BE2C (cell line): ENCODE measurements at regions not wholly inside any gene's neighbourhood (a gene's known extent, or its start where the extent isn't known, plus 50 kb on each side); places are given as distances from the start of the nearest gene placed in this dataset.

Source experiments
- DNase-seq: peaks from one replicate; pipeline ENCODE4 v3.0.0-alpha.2; 2020
- H3K27me3 ChIP-seq: fragments of 250-450 bp; sonication (Bioruptor Pico); 2 replicates; pipeline ENCODE4 v1.5.1; 2020; ENCODE audit warnings: mild to moderate bottlenecking
- H3K36me3 ChIP-seq: fragments of 250-450 bp; sonication (Bioruptor Pico); 2 replicates; pipeline ENCODE4 v1.5.1; 2020; ENCODE audit warnings: mild to moderate bottlenecking
- H3K4me1 ChIP-seq: fragments of 250-450 bp; sonication (Bioruptor Pico); 2 replicates; pipeline ENCODE4 v1.5.1; 2020
- H3K4me3 ChIP-seq: 2 replicates; pipeline ENCODE4 v1.5.1; 2011; ENCODE audit warnings: low read depth, low read length
- H3K9me3 ChIP-seq: fragments of 250-450 bp; sonication (Bioruptor Pico); 2 replicates; pipeline ENCODE4 v1.5.1; 2020
- CTCF ChIP-seq: IDR thresholded peaks from 2 replicates; pipeline ENCODE4 v1.5.1; 2012; ENCODE audit warnings: mild to moderate bottlenecking, low read depth, low read length

- Histone ChIP-seq H3K4me1 (no peaks in the 10 kb centered on the region), H3K27me3 (no peaks in the 10 kb centered on the region), H3K4me3 (no peak overlapping the region), H3K36me3 (no peaks in the 10 kb centered on the region), H3K9me3 (no peaks in the 10 kb centered on the region)
- DNase-seq = no peak
- TF ChIP-seq CTCF = no peak
These were observed 71.3 kb upstream of the TEX51 start for GRCh38 chr2:126827371-126827770.

- H3K9me3 ChIP-seq = no peaks in the 10 kb centered on the region
- TF ChIP-seq CTCF = no peak
- no peaks in the 10 kb centered on the region for H3K36me3 ChIP-seq
- H3K4me1 ChIP-seq = no peaks in the 10 kb centered on the region
- H3K27me3 ChIP-seq = no peaks in the 10 kb centered on the region
- no peak for DNase-seq
- H3K4me3 ChIP-seq = no peak overlapping the region
These were observed 70.6 kb upstream of the TEX51 start for GRCh38 chr2:126828051-126828450.

GRCh38 chr2:126828491-126828890 is 70.2 kb upstream of the TEX51 start:
- TF ChIP-seq CTCF = no peak
- Histone ChIP-seq H3K4me1 (no peaks in the 10 kb centered on the region), H3K9me3 (no peaks in the 10 kb centered on the region), H3K36me3 (no peaks in the 10 kb centered on the region), H3K27me3 (no peaks in the 10 kb centered on the region), H3K4me3 (no peak overlapping the region)
- DNase-seq = no peak

DNA sequence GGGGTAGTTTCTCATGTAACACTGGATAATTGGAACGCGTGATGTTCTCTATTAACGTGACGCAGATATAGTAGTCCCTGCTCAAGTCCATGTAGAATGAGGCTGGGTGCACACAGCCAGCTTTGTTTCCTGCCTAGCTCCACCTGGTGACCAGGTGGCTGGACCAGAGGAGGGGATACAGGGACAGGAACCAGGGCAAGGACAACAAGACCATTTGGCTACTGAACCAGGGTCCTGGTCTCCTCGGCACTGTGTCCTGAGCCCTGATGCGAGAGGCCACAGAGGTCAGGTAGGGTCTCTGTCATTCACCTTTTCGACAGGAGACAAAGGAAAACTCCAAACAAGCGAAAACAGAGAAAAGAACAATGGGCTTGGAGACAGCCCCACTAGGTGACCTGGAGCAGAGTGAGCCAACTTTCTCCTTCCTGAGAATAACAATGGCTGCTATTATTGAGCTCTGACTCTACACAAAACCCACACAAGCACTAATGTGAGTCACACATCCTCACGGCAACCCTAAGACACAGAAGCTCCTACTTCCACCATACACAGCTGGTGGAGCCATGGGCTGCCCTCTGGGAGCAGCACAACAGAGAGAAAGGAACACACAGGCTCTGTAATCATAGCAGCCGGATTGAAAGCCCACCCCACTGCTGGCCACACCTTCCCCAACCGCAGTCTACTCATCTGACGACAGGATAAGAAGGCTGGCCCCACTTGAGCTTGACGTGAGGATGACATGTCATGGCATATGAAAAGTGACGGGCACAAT is 67.3 kb upstream of the TEX51 start:
- H3K4me3 ChIP-seq = no peak overlapping the region
- H3K36me3 ChIP-seq = no peaks in the 10 kb centered on the region
- H3K27me3 ChIP-seq = no peaks in the 10 kb centered on the region
- no peak for DNase-seq
- H3K9me3 ChIP-seq = no peaks in the 10 kb centered on the region
- no peaks in the 10 kb centered on the region for H3K4me1 ChIP-seq
- TF ChIP-seq CTCF = no peak

DNA sequence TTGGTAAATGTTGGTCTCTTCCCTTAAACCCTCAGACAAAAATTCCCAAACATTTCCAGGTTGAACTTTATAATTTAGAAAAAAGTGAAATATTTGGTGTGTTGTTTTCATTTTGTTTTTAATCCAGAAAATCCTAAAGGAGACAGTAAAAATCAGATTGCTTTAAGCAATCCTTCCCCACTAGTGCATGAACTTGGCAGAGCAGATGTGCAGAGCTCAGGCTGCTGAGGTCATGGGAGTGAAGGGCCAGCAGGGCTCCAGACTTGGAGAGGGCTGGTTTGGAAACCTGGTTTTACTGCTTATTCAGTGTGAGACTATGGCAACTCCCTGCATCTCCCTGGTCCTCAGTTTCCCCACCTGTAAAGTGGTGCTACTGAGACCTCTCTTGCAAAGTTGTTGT is 66.7 kb upstream of the TEX51 start:
- H3K4me1 ChIP-seq = no peaks in the 10 kb centered on the region
- DNase-seq = no peak

More for the DNA sequence above, 66.7 kb upstream of the TEX51 start:
- no peaks in the 10 kb centered on the region for H3K36me3 ChIP-seq
- TF ChIP-seq CTCF = no peak
- no peaks in the 10 kb centered on the region for H3K9me3 ChIP-seq
- no peak overlapping the region for H3K4me3 ChIP-seq
- no peaks in the 10 kb centered on the region for H3K27me3 ChIP-seq
